Loucy (cell line): ENCODE measurements at regions not wholly inside any gene's neighbourhood (a gene's known extent, or its start where the extent isn't known, plus 50 kb on each side); places are given as distances from the start of the nearest gene placed in this dataset.

ENCODE experiments used
- H2AFZ ChIP-seq: fragments of 200-600 bp; sonication (generic); 2 replicates; pipeline ENCODE4 v1.6.0; 2016; ENCODE audit warnings: antibody characterized with exemption, mild to moderate bottlenecking, low read length, moderate library complexity
- H3F3A ChIP-seq: fragments of 200-600 bp; 2 replicates; pipeline ENCODE4 v1.6.0; 2016; ENCODE audit warnings: antibody characterized with exemption, low read depth, mild to moderate bottlenecking
- H3K27me3 ChIP-seq: fragments of 200-600 bp; sonication (generic); 2 replicates; pipeline ENCODE4 v1.6.1; 2014; ENCODE audit warnings: low read length, mild to moderate bottlenecking; ENCODE audit not compliant: insufficient read depth, poor library complexity, severe bottlenecking
- H3K36me3 ChIP-seq: fragments of 200-600 bp; sonication (generic); 2 replicates; pipeline ENCODE4 v1.6.1; 2016; ENCODE audit warnings: low read length; ENCODE audit not compliant: insufficient read depth
- H3K4me1 ChIP-seq: fragments of 200-600 bp; sonication (generic); 2 replicates; pipeline ENCODE4 v1.5.1; 2014; ENCODE audit warnings: low read length, mild to moderate bottlenecking; ENCODE audit not compliant: insufficient read depth, poor library complexity, severe bottlenecking
- H3K4me2 ChIP-seq: fragments of 200-600 bp; sonication (generic); 2 replicates; pipeline ENCODE4 v1.6.0; 2014; ENCODE audit warnings: antibody characterized with exemption, low read length, low read depth, mild to moderate bottlenecking; ENCODE audit not compliant: poor library complexity, severe bottlenecking
- H3K4me3 ChIP-seq: fragments of 200-600 bp; sonication (generic); 2 replicates; pipeline ENCODE4 v1.5.1; 2014; ENCODE audit warnings: low read length, mild to moderate bottlenecking, mixed read lengths; ENCODE audit not compliant: poor library complexity, severe bottlenecking
- H3K79me2 ChIP-seq: fragments of 200-600 bp; sonication (generic); 2 replicates; pipeline ENCODE4 v1.6.1; 2014; ENCODE audit warnings: low read length; ENCODE audit not compliant: insufficient read depth
- H3K9ac ChIP-seq: fragments of 200-600 bp; sonication (generic); 2 replicates; pipeline ENCODE4 v1.6.0; 2014; ENCODE audit warnings: mild to moderate bottlenecking, low read depth, low read length, moderate library complexity; ENCODE audit not compliant: poor library complexity, severe bottlenecking
- H3K9me2 ChIP-seq: fragments of 200-600 bp; sonication (generic); replicated peaks from 2 replicates; pipeline ENCODE4 v1.6.1; 2016; ENCODE audit warnings: low read depth, low read length, mixed read lengths
- H3K9me3 ChIP-seq: fragments of 200-600 bp; sonication (generic); 2 replicates; pipeline ENCODE4 v1.6.1; 2014; ENCODE audit warnings: mild to moderate bottlenecking, antibody characterized with exemption, low read length, low read depth; ENCODE audit not compliant: insufficient read depth
- H4K20me1 ChIP-seq: fragments of 200-600 bp; sonication (generic); 2 replicates; pipeline ENCODE4 v1.6.0; 2014; ENCODE audit warnings: antibody characterized with exemption, low read length, mild to moderate bottlenecking; ENCODE audit not compliant: insufficient read depth, poor library complexity, severe bottlenecking
- EZH2phosphoT487 ChIP-seq: fragments of 200-600 bp; IDR thresholded peaks from 2 replicates; pipeline ENCODE4 v1.6.1; 2018; ENCODE audit warnings: antibody characterized with exemption, mild to moderate bottlenecking, moderate library complexity, borderline replicate concordance
- TF ChIP-seq, protein P1 (sequence below): fragments of 200-600 bp; sonication (generic); conservative IDR thresholded peaks from 2 replicates; pipeline ENCODE4 v1.5.1; 2014; ENCODE audit warnings: mild to moderate bottlenecking, antibody characterized with exemption, low read length

DNA sequence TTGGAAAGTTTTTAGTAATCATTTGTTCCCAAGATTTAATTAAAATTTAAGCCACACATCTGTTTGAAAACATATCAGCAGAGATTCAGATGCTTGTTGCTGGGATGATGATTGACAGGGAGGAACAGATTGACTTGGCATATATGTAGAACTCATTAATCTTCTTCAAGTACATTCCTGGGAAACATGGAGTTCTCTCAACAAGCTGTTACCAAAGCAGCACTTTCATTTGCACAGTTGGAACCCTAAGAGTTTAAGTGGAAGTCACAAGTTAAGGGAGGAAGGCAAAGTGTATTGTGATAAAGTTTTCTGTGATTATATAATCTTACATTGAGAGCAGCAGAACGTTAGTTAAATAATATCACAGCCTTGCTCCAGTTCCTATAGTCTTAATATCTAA, 485.4 kb upstream of the CELF2 start:
- Histone ChIP-seq H3K9me3 (no peaks in the 10 kb centered on the region), H3K27me3 (no peaks in the 10 kb centered on the region), H3K9me2 (no peaks in the 10 kb centered on the region), H2AFZ (no peak overlapping the region), H3K4me3 (no peak overlapping the region), H3K79me2 (no peaks in the 10 kb centered on the region), H3F3A (no peaks in the 10 kb centered on the region), H3K9ac (no peak overlapping the region), H3K4me1 (no peaks in the 10 kb centered on the region), H3K4me2 (no peak overlapping the region), H4K20me1 (no peaks in the 10 kb centered on the region), H3K36me3 (no peaks in the 10 kb centered on the region)
- TF ChIP-seq EZH2phosphoT487, result no peak
- TF ChIP-seq, protein P1, sequence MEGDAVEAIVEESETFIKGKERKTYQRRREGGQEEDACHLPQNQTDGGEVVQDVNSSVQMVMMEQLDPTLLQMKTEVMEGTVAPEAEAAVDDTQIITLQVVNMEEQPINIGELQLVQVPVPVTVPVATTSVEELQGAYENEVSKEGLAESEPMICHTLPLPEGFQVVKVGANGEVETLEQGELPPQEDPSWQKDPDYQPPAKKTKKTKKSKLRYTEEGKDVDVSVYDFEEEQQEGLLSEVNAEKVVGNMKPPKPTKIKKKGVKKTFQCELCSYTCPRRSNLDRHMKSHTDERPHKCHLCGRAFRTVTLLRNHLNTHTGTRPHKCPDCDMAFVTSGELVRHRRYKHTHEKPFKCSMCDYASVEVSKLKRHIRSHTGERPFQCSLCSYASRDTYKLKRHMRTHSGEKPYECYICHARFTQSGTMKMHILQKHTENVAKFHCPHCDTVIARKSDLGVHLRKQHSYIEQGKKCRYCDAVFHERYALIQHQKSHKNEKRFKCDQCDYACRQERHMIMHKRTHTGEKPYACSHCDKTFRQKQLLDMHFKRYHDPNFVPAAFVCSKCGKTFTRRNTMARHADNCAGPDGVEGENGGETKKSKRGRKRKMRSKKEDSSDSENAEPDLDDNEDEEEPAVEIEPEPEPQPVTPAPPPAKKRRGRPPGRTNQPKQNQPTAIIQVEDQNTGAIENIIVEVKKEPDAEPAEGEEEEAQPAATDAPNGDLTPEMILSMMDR, result no peak

DNA sequence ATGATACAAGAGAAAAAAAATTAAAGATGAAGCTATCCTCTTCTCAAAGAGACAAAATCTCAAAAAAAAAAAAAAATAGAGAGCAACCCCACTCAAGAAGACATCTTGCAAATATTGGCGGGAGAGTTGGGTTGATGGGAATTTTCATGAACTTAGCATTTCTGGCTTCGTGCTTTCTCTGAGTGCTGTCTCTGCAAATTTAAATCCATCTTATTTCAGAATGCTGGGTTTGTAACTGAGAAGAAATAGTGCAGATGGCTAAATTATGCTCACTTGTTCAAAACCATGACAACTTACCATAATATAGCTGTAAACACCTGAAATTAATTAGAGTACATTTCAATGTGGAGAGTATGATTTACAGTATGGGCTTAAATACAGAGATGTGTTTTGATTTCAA, 484.8 kb upstream of the CELF2 start:
- H4K20me1 ChIP-seq, result no peaks in the 10 kb centered on the region
- no peaks in the 10 kb centered on the region for H3K27me3 ChIP-seq

DNA sequence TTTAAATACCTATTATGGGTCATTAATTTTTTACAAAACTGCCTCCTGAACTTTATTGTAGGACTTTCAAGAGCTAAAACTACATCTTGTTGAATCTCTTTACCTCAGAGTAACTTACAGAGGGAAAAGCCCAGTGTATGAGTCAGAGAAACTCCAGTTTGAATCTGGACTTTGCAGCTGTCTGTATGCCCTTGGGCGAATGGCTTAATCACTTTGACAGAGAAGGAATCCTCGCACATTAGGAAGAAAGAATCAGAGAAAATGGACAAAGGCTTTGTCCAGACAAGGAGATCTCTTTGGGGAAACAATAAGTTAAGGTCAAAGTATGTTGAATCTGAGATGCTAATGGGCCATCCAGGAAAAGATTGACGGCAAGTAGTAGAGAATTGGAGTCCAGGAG, 484.2 kb upstream of the CELF2 start:
- Histone ChIP-seq H3K9ac (no peak overlapping the region), H3K9me2 (no peaks in the 10 kb centered on the region), H3K36me3 (no peaks in the 10 kb centered on the region), H3K4me2 (no peak overlapping the region), H2AFZ (no peak overlapping the region), H3K9me3 (no peaks in the 10 kb centered on the region), H4K20me1 (no peaks in the 10 kb centered on the region), H3K4me1 (no peaks in the 10 kb centered on the region), H3K27me3 (no peaks in the 10 kb centered on the region), H3K4me3 (no peak overlapping the region), H3F3A (no peaks in the 10 kb centered on the region), H3K79me2 (no peaks in the 10 kb centered on the region)
- TF ChIP-seq EZH2phosphoT487, result no peak
- TF ChIP-seq, protein P1, result no peak

More for the DNA sequence above, 484.8 kb upstream of the CELF2 start:
- no peak for TF ChIP-seq EZH2phosphoT487
- TF ChIP-seq, protein P1, result no peak
- Histone ChIP-seq H3K36me3 (no peaks in the 10 kb centered on the region), H2AFZ (no peak overlapping the region), H3K9ac (no peak overlapping the region), H3K4me2 (no peak overlapping the region), H3K4me3 (no peak overlapping the region), H3K9me2 (no peaks in the 10 kb centered on the region), H3K79me2 (no peaks in the 10 kb centered on the region), H3K4me1 (no peaks in the 10 kb centered on the region), H3F3A (no peaks in the 10 kb centered on the region), H3K9me3 (no peaks in the 10 kb centered on the region)
